ENCODE measurements at regions not wholly inside any gene's neighbourhood (a gene's known extent, or its start where the extent isn't known, plus 50 kb on each side); places are given as distances from the start of the nearest gene placed in this dataset.
A peak's percentile ranks its signal among the peaks of the same experiment; 100 is the strongest.
"Not testable (repeated sequence)": the region's sequence is repeated elsewhere in the genome, so short reads cannot be mapped to it uniquely, and the experiment has no call there.

- ATAC-seq: no peak
- intact Hi-C loops (cut with micrococcal nuclease): no loop called here
- no peak for DNase-seq
Observed at GRCh38 chr14:56000846-56001245, 117.4 kb upstream of the PELI2 start.

GRCh38 chr14:56002342-56002741 lies 115.9 kb upstream of the PELI2 start:
- ATAC-seq (no peak), DNase-seq (no peak)
- intact Hi-C loops (cut with micrococcal nuclease): no loop called here

GRCh38 chr14:56002876-56003625 lies 115.2 kb upstream of the PELI2 start:
- intact Hi-C loops (cut with micrococcal nuclease): no loop called here
- ATAC-seq (no peak), DNase-seq (no peak)

- ATAC-seq (peak; percentile 44), DNase-seq (no peak)
- intact Hi-C loops (cut with micrococcal nuclease): no loop called here
Observed at GRCh38 chr14:56004323-56004722, 113.9 kb upstream of the PELI2 start.

- peak; percentile 39 for DNase-seq
- peak; percentile 84 for ATAC-seq
- intact Hi-C loops (cut with micrococcal nuclease): no loop called here
Observed at GRCh38 chr14:56004786-56005185, 113.4 kb upstream of the PELI2 start.

GRCh38 chr14:56005191-56006053 lies 112.8 kb upstream of the PELI2 start:
- peak; percentile 65 for ATAC-seq
- intact Hi-C loops (cut with micrococcal nuclease): no loop called here
- DNase-seq: no peak

GRCh38 chr14:56007491-56007890 lies 110.7 kb upstream of the PELI2 start:
- DNase-seq; intact Hi-C loops (cut with micrococcal nuclease); ATAC-seq: not testable (repeated sequence)

GRCh38 chr14:56008150-56008549 lies 110.1 kb upstream of the PELI2 start:
- DNase-seq (no peak), ATAC-seq (no peak)
- intact Hi-C loops (cut with micrococcal nuclease): no loop called here

- intact Hi-C loops (cut with micrococcal nuclease): not testable (repeated sequence)
Observed at GRCh38 chr14:56008661-56009060, 109.5 kb upstream of the PELI2 start.

GRCh38 chr14:56023661-56024081 lies 94.5 kb upstream of the PELI2 start:
- DNase-seq (no peak), ATAC-seq (no peak)
- intact Hi-C loops (cut with micrococcal nuclease): no loop called here

More at GRCh38 chr14:56008661-56009060, 109.5 kb upstream of the PELI2 start:
- DNase-seq, ATAC-seq: not testable (repeated sequence)

GRCh38 chr14:56025191-56025590 lies 93.0 kb upstream of the PELI2 start:
- ATAC-seq (no peak), DNase-seq (no peak)
- intact Hi-C loops (cut with micrococcal nuclease): no loop called here

GRCh38 chr14:56026506-56026905 lies 91.7 kb upstream of the PELI2 start:
- DNase-seq (no peak), ATAC-seq (no peak)
- intact Hi-C loops (cut with micrococcal nuclease): no loop called here

GRCh38 chr14:56027421-56027820 lies 90.8 kb upstream of the PELI2 start:
- intact Hi-C loops (cut with micrococcal nuclease): no loop called here
- DNase-seq (no peak), ATAC-seq (no peak)

GRCh38 chr14:56027916-56028712 lies 90.1 kb upstream of the PELI2 start:
- ATAC-seq (peak; percentile 20), DNase-seq (no peak)
- intact Hi-C loops (cut with micrococcal nuclease): no loop called here

GRCh38 chr14:56036353-56036752 lies 81.9 kb upstream of the PELI2 start:
- intact Hi-C loops (cut with micrococcal nuclease): no loop called here
- no peak for DNase-seq
- ATAC-seq: no peak

- DNase-seq (no peak), ATAC-seq (no peak)
- intact Hi-C loops (cut with micrococcal nuclease): no loop called here
Observed at GRCh38 chr14:56040121-56040520, 78.1 kb upstream of the PELI2 start.

- intact Hi-C loops (cut with micrococcal nuclease): no loop called here
- no peak for DNase-seq
- ATAC-seq: no peak
Observed at GRCh38 chr14:56044196-56044595, 74.0 kb upstream of the PELI2 start.

GRCh38 chr14:56046546-56046945 lies 71.7 kb upstream of the PELI2 start:
- ATAC-seq: no peak
- DNase-seq: no peak
- intact Hi-C loops (cut with micrococcal nuclease): no loop called here

GRCh38 chr14:56046996-56047395 lies 71.2 kb upstream of the PELI2 start:
- intact Hi-C loops (cut with micrococcal nuclease): no loop called here
- ATAC-seq (no peak), DNase-seq (no peak)

- DNase-seq: no peak
- no peak for ATAC-seq
- intact Hi-C loops (cut with micrococcal nuclease): no loop called here
Observed at GRCh38 chr14:56049536-56049935, 68.7 kb upstream of the PELI2 start.
